CD14-positive monocyte (primary cell): ENCODE measurements at regions not wholly inside any gene's neighbourhood (a gene's known extent, or its start where the extent isn't known, plus 50 kb on each side); places are given as distances from the start of the nearest gene placed in this dataset.
A peak's percentile ranks its signal among the peaks of the same experiment; 100 is the strongest.

Experiments used
- DNase-seq, 3 donors: peaks; one replicate each; pipeline ENCODE4 v3.0.0-alpha.2; 2011 to 2022
- H2AFZ ChIP-seq: 2 replicates; pipeline ENCODE4 v1.6.0; 2012; ENCODE audit warnings: mild to moderate bottlenecking, low read depth, low read length, inconsistent platforms; ENCODE audit not compliant: insufficient read depth, poor library complexity, severe bottlenecking
- H3K27ac ChIP-seq, 2 donors: 1 replicate in 1 of 2; 2 replicates in 1 of 2; pipeline ENCODE4 v1.5.1; 2012 to 2013; ENCODE audit warnings: low read length in 2 of 2, control low read depth in 1 of 2, inconsistent platforms in 1 of 2, low read depth in 1 of 2, mild to moderate bottlenecking in 1 of 2
- H3K27me3 ChIP-seq, 2 donors: one replicate each; pipeline versions ENCODE4 v1.6.0 to v1.6.1; 2011 to 2013; ENCODE audit warnings: low read length in 2 of 2; ENCODE audit not compliant: control insufficient read depth in 2 of 2, insufficient read depth in 2 of 2
- H3K36me3 ChIP-seq, 2 donors: replicated peaks in 1 of 2; 1 replicate in 1 of 2; 2 replicates in 1 of 2; pipeline versions ENCODE4 v1.5.1 to v1.6.1; 2012 to 2013; ENCODE audit warnings: low read length in 2 of 2, control low read depth in 1 of 2, inconsistent platforms in 1 of 2, mild to moderate bottlenecking in 1 of 2; ENCODE audit not compliant: insufficient read depth in 2 of 2, control insufficient read depth in 1 of 2
- H3K4me1 ChIP-seq, 2 donors: 1 replicate in 1 of 2; 2 replicates in 1 of 2; pipeline versions ENCODE4 v1.5.1 to v1.6.1; 2012 to 2013; ENCODE audit warnings: low read length in 2 of 2, control low read depth in 1 of 2, inconsistent platforms in 1 of 2, mild to moderate bottlenecking in 1 of 2, moderate library complexity in 1 of 2; ENCODE audit not compliant: insufficient read depth in 2 of 2, control insufficient read depth in 1 of 2
- H3K4me2 ChIP-seq: replicated peaks from 2 replicates; pipeline ENCODE3; 2012; ENCODE audit warnings: low read length, moderate library complexity, mild to moderate bottlenecking; ENCODE audit not compliant: poor library complexity, severe bottlenecking; ENCODE audit errors: extremely low read depth
- H3K4me3 ChIP-seq, 3 experiments: fragments of 200-600 bp in 1 of 3; sonication (generic) in 1 of 3; replicated peaks in 1 of 3; 1 replicate in 2 of 3; 2 replicates in 1 of 3; pipeline ENCODE4 v1.5.1; 2011 to 2013; ENCODE audit warnings: low read length in 3 of 3, mild to moderate bottlenecking in 3 of 3, control low read depth in 2 of 3, low read depth in 2 of 3, inconsistent platforms in 1 of 3, moderate library complexity in 1 of 3
- H3K79me2 ChIP-seq: 2 replicates; pipeline ENCODE4 v1.6.0; 2012; ENCODE audit warnings: mild to moderate bottlenecking, control low read depth, inconsistent platforms, low read length, moderate library complexity; ENCODE audit not compliant: insufficient read depth
- H3K9ac ChIP-seq: 2 replicates; pipeline ENCODE4 v1.6.0; 2017; ENCODE audit warnings: low read length, mild to moderate bottlenecking; ENCODE audit not compliant: insufficient read depth, poor library complexity, severe bottlenecking
- H3K9me3 ChIP-seq, 2 donors: replicated peaks in 1 of 2; 1 replicate in 1 of 2; 2 replicates in 1 of 2; pipeline versions ENCODE4 v1.5.1 to v1.6.1; 2012 to 2013; ENCODE audit warnings: low read length in 2 of 2, control low read depth in 1 of 2; ENCODE audit not compliant: control insufficient read depth in 1 of 2, insufficient read depth in 1 of 2
- H4K20me1 ChIP-seq: 2 replicates; pipeline ENCODE4 v1.6.0; 2012; ENCODE audit warnings: mild to moderate bottlenecking, low read length, control low read depth, moderate library complexity; ENCODE audit not compliant: insufficient read depth
- H3K27ac Mint-ChIP-seq, 7 donors: one replicate each; pipeline ENCODE4 v1.8.0; 2020; ENCODE audit warnings: mild to moderate bottlenecking in 7 of 7, mixed read lengths in 7 of 7, moderate library complexity in 6 of 7, inconsistent platforms in 2 of 7
- H3K27me3 Mint-ChIP-seq, 3 donors: one replicate each; pipeline ENCODE4 v1.8.0; 2021 to 2022; ENCODE audit warnings: low read depth in 3 of 3, mild to moderate bottlenecking in 3 of 3, mixed read lengths in 3 of 3, moderate library complexity in 3 of 3, inconsistent platforms in 1 of 3
- H3K36me3 Mint-ChIP-seq, 2 donors: one replicate each; pipeline ENCODE4 v1.8.0; 2020; ENCODE audit warnings: mixed read lengths in 2 of 2, inconsistent platforms in 1 of 2, mild to moderate bottlenecking in 1 of 2
- H3K4me1 Mint-ChIP-seq: one replicate; pipeline ENCODE4 v1.8.0; 2020; ENCODE audit warnings: mild to moderate bottlenecking, mixed read lengths
- H3K4me3 Mint-ChIP-seq, 2 donors: one replicate each; pipeline ENCODE4 v1.8.0; 2020; ENCODE audit warnings: mild to moderate bottlenecking in 2 of 2, mixed read lengths in 2 of 2, moderate library complexity in 1 of 2
- H3K9me3 Mint-ChIP-seq, 7 donors: one replicate each; pipeline ENCODE4 v1.8.0; 2020 to 2022; ENCODE audit warnings: mixed read lengths in 7 of 7, mild to moderate bottlenecking in 6 of 7, moderate library complexity in 6 of 7, inconsistent platforms in 2 of 7
- CTCF ChIP-seq: fragments of 200-600 bp; IDR thresholded peaks from one replicate; pipeline ENCODE4 v1.8.0; 2022; ENCODE audit warnings: antibody characterized with exemption, mild to moderate bottlenecking
- WGBS: methylation state at CpG from one replicate; pipeline ENCODE4 v1.1.5; 2013; ENCODE audit warnings: missing lambda C conversion rate; ENCODE audit not compliant: insufficient coverage; 5-methylcytosine and 5-hydroxymethylcytosine counted together
- intact Hi-C, 2 donors: fragments of 100-400 bp; cut with micrococcal nuclease; formaldehyde crosslinking; loops; one replicate each; pipeline versions ENCODE4 v1.15.0 to v1.15.1; 2023

DNA sequence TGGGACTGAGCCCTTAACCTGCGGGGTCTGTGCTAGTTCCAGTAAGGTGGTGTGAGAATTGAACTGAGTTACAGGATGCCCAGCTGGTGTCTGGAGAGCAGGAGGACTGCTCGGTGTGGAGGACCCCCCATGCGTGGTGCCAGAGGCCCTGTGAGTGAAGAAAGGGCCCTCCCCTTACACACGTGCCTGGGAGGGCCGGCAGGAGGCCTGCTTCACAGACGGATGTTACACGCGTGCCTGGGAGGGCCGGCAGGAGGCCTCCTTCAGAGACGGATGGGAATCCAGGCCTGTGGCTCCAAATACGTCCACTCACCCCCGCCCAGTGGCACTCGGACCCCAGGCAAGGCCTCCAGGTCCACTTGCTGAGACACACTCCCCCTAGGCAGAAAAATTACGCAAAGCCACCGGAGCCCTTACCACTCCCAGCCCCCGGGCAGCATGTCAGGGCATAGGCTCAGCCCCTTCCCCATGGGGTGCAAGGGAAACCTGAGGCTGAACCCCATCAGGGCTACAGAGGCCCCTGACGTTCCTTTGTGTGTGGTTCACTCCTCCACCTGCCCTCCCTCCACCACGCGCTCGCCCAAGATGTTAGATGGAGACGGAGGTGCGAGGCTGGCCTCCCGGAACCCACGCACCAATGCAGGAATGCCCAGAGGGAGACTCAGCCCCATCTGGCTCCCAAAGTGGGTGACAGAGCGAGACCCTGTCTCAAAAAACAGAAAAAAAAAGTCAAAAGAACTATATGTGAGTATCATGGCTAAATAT is 227.8 kb downstream of the BRD1 start:
- peak overlapping the region in 2 of 7 donors; percentile 16 to 47 for H3K27ac Mint-ChIP-seq
- H3K4me3 ChIP-seq = no peak overlapping the region
- no peak overlapping the region for H3K9ac ChIP-seq
- H3K27me3 Mint-ChIP-seq = peaks cover 0 to 2% (median 1%) of the 10 kb centered on the region in 3 donors
- intact Hi-C loops = no loop called here
- H3K27ac ChIP-seq = no peak overlapping the region
- H3K79me2 ChIP-seq = peaks cover 15% of the 10 kb centered on the region
- no peak overlapping the region for H2AFZ ChIP-seq
- peaks cover 29% of the 10 kb centered on the region for H4K20me1 ChIP-seq
- DNase-seq = no peak
- H3K4me1 Mint-ChIP-seq = peaks cover 10% of the 10 kb centered on the region
- peaks cover 10 to 40% of the 10 kb centered on the region in 2 donors for H3K36me3 ChIP-seq
- H3K9me3 ChIP-seq = peaks cover 3 to 10% of the 10 kb centered on the region in 2 donors
- H3K4me3 Mint-ChIP-seq = no peak overlapping the region
- 91% methylated on average over 14 of the region's 25 CpGs for WGBS
- no peaks in the 10 kb centered on the region for H3K27me3 ChIP-seq
- H3K36me3 Mint-ChIP-seq = peaks cover 16 to 19% of the 10 kb centered on the region in 2 donors
- no peak for TF ChIP-seq CTCF
- peaks cover 22 to 31% of the 10 kb centered on the region in 2 donors for H3K4me1 ChIP-seq
- H3K9me3 Mint-ChIP-seq = peaks cover 6 to 16% (median 8%) of the 10 kb centered on the region in 7 donors
- H3K4me2 ChIP-seq = no peak overlapping the region

GRCh38 chr22:49599039-49599438 is 228.6 kb downstream of the BRD1 start:
- no peak overlapping the region for H3K9ac ChIP-seq
- H3K4me3 ChIP-seq = no peak overlapping the region
- Mint-ChIP-seq H3K4me1 (peaks cover 10% of the 10 kb centered on the region), H3K27me3 (peaks cover 0 to 2% (median 1%) of the 10 kb centered on the region in 3 donors), H3K4me3 (peak overlapping the region in 1 of 2 donors; percentile 53), H3K9me3 (peaks cover 0 to 8% (median 2%) of the 10 kb centered on the region in 7 donors), H3K36me3 (peaks cover 16 to 18% of the 10 kb centered on the region in 2 donors), H3K27ac (peak overlapping the region in 5 of 7 donors; percentile 8 to 45 (median 26))
- WGBS = 80% methylated on average over 13 of the region's 16 CpGs
- no peak for TF ChIP-seq CTCF
- intact Hi-C loops = no loop called here
- no peak overlapping the region for H3K27ac ChIP-seq
- H3K79me2 ChIP-seq = peaks cover 15% of the 10 kb centered on the region
- peaks cover 0 to 1% of the 10 kb centered on the region in 2 donors for H3K9me3 ChIP-seq
- no peak overlapping the region for H2AFZ ChIP-seq
- no peaks in the 10 kb centered on the region for H3K27me3 ChIP-seq
- peaks cover 22 to 31% of the 10 kb centered on the region in 2 donors for H3K4me1 ChIP-seq
- peaks cover 32% of the 10 kb centered on the region for H4K20me1 ChIP-seq
- H3K36me3 ChIP-seq = peaks cover 10 to 35% of the 10 kb centered on the region in 2 donors
- peak overlapping the region; percentile 8 for H3K4me2 ChIP-seq
- no peak for DNase-seq
